ENCODE measurements at regions not wholly inside any gene's neighbourhood (a gene's known extent, or its start where the extent isn't known, plus 50 kb on each side); places are given as distances from the start of the nearest gene placed in this dataset.
A peak's percentile ranks its signal among the peaks of the same experiment; 100 is the strongest.

DNA sequence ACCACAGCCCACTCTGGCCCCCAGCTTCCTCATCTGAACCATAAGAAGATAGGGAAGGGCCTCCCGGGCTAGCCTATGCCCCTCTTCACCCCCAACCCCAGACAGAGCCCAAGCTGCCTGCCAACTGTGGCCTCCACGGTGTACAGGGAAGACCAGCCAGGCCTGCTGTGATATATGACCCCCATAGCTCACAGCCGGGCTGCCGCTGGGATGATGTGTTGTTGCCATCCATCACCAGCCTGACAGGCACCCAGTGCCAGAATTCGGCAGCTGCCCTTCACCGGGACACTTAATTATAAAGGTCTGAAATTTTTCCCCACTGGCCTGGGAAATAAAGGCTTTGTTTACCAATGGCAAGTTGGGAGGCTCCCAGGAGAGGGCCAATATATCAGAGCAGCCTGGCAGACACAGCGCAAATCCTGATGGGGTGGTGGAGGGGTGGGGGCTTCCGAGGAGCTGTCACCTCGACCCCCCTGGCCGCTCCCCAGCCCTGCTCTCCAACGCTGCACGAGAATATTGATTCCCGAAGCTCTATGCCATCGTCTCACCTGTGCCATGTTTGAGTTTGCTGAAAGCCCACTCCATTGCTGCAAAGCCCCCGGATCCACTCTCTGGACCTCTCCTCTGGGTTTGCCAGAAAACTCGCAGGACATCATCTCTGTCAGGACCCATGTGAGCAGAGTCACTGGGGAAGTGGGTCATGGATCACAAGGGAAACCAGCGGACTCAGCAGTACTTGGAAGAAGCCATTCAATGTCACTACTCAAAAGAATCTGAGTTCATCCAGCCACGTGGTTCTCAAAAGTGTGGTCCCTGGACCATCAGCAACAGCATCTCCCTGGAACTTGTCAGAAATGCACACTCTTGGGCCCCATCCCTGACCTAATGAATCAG lies 296.9 kb downstream of the MN1 start:
- no peak overlapping the region for H3K4me3 ChIP-seq (ENCODE audit: low read depth, low read length)
- H3K27ac ChIP-seq (ENCODE audit: low read depth) = no peak overlapping the region
- DNase-seq (ENCODE audit: extremely low spot score) = no peak
- H3K4me1 ChIP-seq (ENCODE audit: insufficient read depth) = no peaks in the 10 kb centered on the region
- WGBS = 81% methylated on average over 18 of the region's 18 CpGs
- H3K36me3 ChIP-seq (ENCODE audit: insufficient read depth) = no peaks in the 10 kb centered on the region

DNA sequence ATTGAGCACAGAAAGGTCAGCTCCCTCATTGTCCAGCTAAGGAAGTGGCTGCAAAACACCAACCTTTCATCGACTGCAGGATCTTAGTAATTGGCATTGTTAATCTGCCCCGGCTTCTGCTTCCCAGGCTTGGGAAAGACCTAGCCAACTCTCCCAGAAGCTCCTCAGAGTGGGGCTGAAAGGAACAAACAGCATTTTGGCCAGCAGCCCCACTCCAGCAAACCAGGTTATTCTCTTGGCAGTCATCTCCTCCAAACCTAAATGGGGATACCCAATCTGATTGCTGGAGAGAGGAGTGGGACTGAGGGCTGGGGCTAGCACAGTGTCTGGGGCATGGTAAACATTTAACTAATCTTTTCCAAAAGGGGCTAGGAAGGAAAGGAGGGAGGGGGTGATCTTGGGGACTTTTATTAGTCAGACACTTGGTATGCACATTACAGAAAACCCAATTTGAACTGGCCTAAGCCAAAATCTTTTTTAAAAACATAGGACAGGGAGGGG lies 294.4 kb downstream of the MN1 start:
- Histone ChIP-seq H3K4me1 (ENCODE audit: insufficient read depth) (no peaks in the 10 kb centered on the region), H3K4me3 (ENCODE audit: low read depth, low read length) (no peak overlapping the region), H3K27ac (ENCODE audit: low read depth) (no peak overlapping the region), H3K36me3 (ENCODE audit: insufficient read depth) (no peaks in the 10 kb centered on the region)
- WGBS = 26% methylated on average over 2 of the region's 2 CpGs
- no peak for DNase-seq (ENCODE audit: extremely low spot score)

DNA sequence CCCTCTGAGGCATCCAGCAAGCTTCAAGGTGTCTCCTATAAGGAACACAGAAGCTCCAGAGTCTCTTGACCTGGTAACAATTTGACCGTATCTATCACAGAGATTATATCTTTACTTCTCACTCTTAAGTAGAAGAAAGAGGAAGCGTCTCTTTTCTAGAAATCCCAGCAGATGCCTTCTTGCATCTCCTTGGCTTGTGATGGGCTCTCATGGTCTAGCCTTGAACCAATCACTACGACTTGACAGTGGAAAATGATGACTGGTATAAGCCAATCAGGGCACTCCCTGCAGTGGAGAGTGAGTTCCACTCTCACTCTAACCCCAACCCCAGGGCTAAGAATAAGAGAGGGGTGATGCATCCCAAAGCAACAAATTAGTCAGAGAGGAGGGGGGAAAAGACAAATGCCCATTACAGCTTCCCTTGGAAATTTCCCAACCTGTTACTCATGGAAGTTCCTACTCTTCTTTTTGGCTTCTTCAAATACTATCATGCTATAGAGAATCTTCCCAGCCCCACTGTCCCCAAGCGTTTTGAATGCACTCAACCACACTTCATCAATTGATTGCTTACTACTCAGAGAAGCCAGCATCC lies 293.5 kb downstream of the MN1 start:
- Histone ChIP-seq H3K27ac (ENCODE audit: low read depth) (no peak overlapping the region), H3K36me3 (ENCODE audit: insufficient read depth) (no peaks in the 10 kb centered on the region), H3K4me3 (ENCODE audit: low read depth, low read length) (no peak overlapping the region), H3K4me1 (ENCODE audit: insufficient read depth) (no peaks in the 10 kb centered on the region)
- no peak for DNase-seq (ENCODE audit: extremely low spot score)
- 88% methylated on average over 4 of the region's 4 CpGs for WGBS

DNA sequence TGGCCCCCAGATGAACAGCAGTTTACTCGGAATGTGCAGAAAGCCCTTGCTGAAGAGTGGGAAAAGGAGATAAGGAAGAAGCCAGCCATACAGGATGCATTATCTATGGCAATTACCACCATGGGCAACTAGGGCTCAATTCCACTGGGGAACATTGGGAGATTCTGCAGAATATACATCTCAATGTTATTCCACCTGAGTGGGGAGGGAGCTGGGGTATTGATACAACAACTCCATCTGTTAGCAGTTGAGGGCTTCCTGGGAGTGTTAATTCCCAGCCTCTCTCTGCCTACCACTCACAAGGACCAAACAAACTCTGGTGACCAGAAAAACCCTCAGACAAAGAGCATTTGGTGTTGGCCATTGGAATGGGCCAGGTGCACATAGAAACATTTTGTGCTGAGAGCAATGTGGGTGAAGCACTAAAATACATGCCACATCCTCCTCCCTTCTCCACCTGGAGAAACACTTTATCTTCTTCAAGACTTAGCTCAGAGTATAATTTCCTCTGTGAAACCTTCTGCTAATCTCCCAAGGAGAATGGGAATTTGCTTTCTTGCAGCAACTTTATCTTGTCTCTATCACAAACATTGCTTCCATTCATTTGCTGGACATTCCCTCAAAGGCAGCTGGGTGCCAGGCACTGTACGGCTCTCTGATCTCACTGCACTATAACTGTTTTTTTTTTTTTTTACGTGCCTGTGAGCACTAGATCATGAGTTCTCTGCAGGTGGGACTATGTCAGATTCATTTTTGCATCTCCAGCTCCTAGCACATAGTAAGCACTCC lies 292.2 kb downstream of the MN1 start:
- 74% methylated on average over 3 of the region's 3 CpGs for WGBS
- H3K36me3 ChIP-seq (ENCODE audit: insufficient read depth) = no peaks in the 10 kb centered on the region
- H3K4me1 ChIP-seq (ENCODE audit: insufficient read depth) = no peaks in the 10 kb centered on the region
- DNase-seq (ENCODE audit: extremely low spot score) = no peak
- H3K4me3 ChIP-seq (ENCODE audit: low read depth, low read length) = no peak overlapping the region
- H3K27ac ChIP-seq (ENCODE audit: low read depth) = no peak overlapping the region

DNA sequence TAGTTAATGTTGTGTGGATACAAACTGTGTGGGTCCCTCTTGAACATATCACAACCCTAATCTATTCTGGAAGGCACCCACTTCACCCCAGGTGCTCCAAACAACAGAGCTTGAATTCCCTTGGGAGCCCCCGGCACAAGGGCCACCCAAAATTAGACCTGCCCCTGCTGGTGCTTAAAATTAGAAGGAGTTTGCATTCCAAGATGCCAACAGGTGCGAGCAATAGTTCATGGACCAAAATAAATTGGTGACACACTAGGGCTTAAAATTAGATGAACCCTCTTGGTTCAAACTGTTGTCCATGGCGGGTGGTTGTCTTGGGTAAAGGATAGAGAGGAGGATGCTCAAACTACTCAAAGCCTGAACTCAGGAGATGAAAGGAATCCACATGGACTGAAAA lies 291.5 kb downstream of the MN1 start:
- DNase-seq (ENCODE audit: extremely low spot score) = no peak
- Histone ChIP-seq H3K27ac (ENCODE audit: low read depth) (no peak overlapping the region), H3K36me3 (ENCODE audit: insufficient read depth) (no peaks in the 10 kb centered on the region), H3K4me1 (ENCODE audit: insufficient read depth) (no peaks in the 10 kb centered on the region), H3K4me3 (ENCODE audit: low read depth, low read length) (no peak overlapping the region)
- WGBS = 93% methylated on average over 3 of the region's 3 CpGs

DNA sequence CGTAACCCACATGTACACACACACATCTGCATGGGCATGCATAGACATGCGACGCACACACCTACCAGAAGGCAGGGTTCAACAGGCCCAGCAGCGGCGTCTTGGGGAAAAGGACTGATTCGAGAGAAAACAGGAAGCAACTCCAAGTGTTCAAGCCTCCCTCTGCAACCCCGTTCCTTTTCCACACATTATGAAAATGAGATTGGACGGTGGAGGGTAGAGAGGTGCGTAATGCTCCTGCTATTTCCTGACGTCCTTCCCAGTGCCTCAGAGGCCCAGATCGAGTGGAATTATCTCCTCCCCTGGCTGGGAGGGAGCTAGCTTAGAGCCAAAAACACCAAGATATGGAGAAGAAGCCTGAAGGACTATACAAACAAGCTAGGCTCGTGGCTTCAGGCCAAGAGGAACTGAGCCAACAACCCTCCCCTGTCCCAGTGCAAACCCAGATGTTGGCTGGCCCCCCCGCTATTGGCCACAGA lies 289.2 kb downstream of the MN1 start:
- H3K36me3 ChIP-seq (ENCODE audit: insufficient read depth) = no peaks in the 10 kb centered on the region
- no peak overlapping the region for H3K27ac ChIP-seq (ENCODE audit: low read depth)
- WGBS = 19% methylated on average over 13 of the region's 13 CpGs
- H3K4me1 ChIP-seq (ENCODE audit: insufficient read depth) = no peaks in the 10 kb centered on the region
- peak; percentile 87 for DNase-seq (ENCODE audit: extremely low spot score)
- no peak overlapping the region for H3K4me3 ChIP-seq (ENCODE audit: low read depth, low read length)

DNA sequence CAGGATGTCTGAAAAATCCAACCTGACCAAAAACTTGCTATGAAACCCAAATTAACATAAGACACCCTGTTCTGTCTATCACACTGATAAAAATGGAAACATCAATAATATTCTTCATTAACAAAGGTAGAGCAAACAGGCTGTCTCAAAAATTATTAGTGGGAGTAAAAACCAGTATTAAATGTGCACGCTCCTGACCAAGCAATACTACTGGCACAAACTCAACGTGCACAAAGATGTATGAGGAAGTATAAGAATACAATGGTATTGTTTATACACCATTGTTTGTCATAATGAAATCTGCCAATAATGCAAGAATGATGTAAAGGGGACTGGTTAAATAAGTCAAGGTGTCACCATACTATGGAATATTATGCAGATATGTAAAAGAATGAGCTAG lies 288.5 kb downstream of the MN1 start:
- Histone ChIP-seq H3K4me3 (ENCODE audit: low read depth, low read length) (no peak overlapping the region), H3K4me1 (ENCODE audit: insufficient read depth) (no peaks in the 10 kb centered on the region), H3K36me3 (ENCODE audit: insufficient read depth) (no peaks in the 10 kb centered on the region), H3K27ac (ENCODE audit: low read depth) (no peak overlapping the region)
- no peak for DNase-seq (ENCODE audit: extremely low spot score)
- 43% methylated on average over 2 of the region's 2 CpGs for WGBS

DNA sequence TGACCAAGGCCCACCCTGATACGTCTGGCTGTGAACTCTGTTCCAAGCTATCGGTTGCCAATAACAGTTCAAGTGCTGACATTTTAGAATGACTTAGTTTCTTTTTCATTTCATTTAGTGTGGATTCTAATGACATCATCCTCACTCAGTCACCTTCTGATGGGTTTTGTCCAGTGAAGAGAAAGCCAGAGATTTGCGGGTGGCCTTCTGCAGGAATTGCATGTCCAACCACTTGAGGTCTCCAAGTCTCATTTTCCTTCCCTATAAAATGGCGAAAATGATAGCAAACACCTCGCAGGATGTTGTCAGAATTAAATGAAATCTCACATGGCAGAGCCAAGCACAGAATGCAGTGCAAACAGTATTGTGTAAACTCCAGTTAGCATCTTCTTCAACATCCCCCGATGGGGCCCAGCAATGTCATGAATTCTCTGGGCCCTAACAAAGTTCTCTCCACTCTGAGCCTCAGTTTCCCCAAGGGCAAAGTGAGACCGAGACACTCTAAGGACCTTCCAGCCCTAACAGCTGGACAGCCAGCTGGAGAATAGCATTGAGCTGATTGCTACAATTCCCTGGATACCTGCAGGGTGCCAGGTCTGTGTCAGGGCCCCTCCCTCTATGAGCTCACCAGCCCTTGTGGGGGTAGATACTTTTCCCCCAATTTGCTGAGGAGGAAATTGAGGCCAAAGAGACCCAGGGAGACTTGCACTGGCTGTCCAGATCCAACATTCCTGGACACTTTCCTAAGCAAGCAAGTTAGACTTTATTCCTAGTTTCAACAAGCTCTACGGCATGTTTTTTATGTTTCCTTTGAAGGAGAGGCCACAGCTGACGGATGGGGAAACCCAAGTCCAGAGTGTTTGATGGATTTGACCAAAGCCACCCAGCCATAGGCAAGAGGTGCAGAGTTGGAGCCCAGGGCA lies 286.7 kb downstream of the MN1 start:
- no peaks in the 10 kb centered on the region for H3K4me1 ChIP-seq (ENCODE audit: insufficient read depth)

DNA sequence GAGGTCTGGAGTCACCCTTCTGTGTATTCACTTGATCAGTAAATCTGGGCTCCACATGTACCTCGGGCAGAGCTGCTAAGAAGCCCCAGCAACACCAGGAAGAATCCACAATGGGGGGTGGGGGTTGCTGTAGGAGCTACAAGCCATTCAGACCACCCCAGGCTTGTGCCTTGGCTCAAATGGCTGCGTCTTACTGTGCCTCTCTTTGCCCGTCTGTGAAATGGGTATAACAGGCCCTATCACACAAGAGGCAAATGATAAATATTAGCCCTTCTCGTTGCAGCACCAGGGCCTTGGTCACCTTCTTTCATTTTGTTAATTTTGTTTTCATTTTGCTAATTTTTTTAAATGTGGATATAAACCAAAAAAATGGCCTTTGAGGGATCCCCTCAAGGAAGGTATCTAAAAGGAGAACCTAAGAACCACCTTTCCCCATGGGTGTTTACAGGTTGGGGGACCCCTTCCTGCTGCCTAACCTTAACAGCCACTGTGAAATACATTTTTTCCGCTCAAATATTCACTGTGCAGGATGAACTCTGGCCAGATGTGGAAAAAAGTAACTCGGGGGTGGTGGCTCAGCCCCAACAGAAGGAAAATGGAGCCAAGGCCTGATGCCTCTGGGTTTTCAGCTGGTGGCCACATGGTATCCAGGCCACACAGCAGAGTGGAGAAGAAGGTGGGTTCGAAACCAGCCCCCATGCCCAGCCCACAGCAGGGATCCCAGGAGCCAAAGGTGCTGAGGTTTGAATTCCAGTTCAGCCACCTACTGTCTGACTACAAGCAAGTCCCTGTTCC lies 284.0 kb downstream of the MN1 start:
- 82% methylated on average over 7 of the region's 7 CpGs for WGBS
- no peaks in the 10 kb centered on the region for H3K36me3 ChIP-seq (ENCODE audit: insufficient read depth)
- no peak overlapping the region for H3K4me3 ChIP-seq (ENCODE audit: low read depth, low read length)
- H3K27ac ChIP-seq (ENCODE audit: low read depth) = no peak overlapping the region
- DNase-seq (ENCODE audit: extremely low spot score) = no peak
- no peaks in the 10 kb centered on the region for H3K4me1 ChIP-seq (ENCODE audit: insufficient read depth)

More for the DNA sequence above, 286.7 kb downstream of the MN1 start:
- DNase-seq (ENCODE audit: extremely low spot score) = no peak
- WGBS = 66% methylated on average over 9 of the region's 9 CpGs
- no peaks in the 10 kb centered on the region for H3K36me3 ChIP-seq (ENCODE audit: insufficient read depth)
- H3K27ac ChIP-seq (ENCODE audit: low read depth) = no peak overlapping the region
- no peak overlapping the region for H3K4me3 ChIP-seq (ENCODE audit: low read depth, low read length)

DNA sequence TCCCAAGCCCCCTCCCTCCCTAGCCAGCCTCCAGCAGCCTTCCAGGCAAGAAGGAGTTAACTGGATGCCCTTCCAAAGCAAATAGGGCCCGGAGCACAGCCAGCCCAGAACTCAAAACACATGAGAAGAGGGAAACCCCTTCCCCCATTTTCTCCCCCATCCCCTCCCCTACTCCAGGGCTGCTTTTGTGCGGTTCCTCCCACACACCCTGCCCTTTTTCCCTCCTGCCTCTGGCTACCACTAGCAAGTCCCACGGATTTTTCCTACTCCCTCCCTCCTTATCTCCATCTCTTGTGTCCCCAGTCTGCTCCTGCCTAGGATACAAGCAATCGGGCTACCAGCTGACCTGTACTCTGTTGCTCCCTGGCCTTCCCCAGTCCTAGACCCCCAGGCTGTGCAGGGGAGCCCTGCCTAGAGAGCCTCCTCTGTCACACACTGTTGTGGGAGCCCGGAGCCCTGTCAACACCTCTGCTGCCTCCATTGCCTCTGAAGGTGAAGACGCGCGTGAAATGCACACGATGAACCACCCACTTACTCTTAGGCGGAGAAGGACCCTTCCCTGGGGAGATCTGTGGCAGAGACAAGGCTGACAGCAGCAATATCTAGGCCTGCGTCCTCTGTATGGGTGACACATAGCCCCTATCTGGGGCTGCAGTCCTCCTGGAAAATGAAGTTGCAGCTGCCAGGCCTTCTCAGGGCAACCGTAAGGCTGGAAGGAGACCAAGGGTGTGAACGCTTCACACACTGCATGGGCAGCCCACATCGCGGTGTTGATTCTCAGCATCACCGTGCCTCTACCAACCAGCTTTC lies 282.8 kb downstream of the MN1 start:
- no peak overlapping the region for H3K4me3 ChIP-seq (ENCODE audit: low read depth, low read length)
- H3K36me3 ChIP-seq (ENCODE audit: insufficient read depth) = no peaks in the 10 kb centered on the region
- no peak overlapping the region for H3K27ac ChIP-seq (ENCODE audit: low read depth)
- no peaks in the 10 kb centered on the region for H3K4me1 ChIP-seq (ENCODE audit: insufficient read depth)
- WGBS = 74% methylated on average over 16 of the region's 16 CpGs
- no peak for DNase-seq (ENCODE audit: extremely low spot score)

DNA sequence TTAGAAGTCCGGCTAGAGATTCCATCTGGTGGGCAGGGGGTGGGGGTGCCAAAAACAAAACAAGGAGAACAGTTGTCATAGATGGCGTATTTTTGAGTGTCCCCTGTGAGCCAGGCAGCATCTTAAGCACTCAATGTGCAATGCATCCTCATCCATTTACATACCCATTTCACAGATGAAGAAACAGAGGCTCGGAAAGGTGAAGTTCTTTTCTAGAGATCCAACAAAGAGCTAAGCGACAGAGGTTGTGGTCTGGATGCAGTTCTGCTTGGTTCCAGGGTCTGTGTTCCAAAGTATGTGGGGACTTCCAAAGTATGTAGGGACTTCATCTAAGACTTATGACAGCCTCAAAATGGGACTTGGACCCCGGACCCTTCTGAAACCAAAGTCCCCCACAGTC lies 277.8 kb downstream of the MN1 start:
- WGBS = 93% methylated on average over 5 of the region's 5 CpGs
- no peak overlapping the region for H3K4me3 ChIP-seq (ENCODE audit: low read depth, low read length)
- H3K27ac ChIP-seq (ENCODE audit: low read depth) = no peak overlapping the region
- DNase-seq (ENCODE audit: extremely low spot score) = no peak
- no peaks in the 10 kb centered on the region for H3K36me3 ChIP-seq (ENCODE audit: insufficient read depth)
- H3K4me1 ChIP-seq (ENCODE audit: insufficient read depth) = no peaks in the 10 kb centered on the region

DNA sequence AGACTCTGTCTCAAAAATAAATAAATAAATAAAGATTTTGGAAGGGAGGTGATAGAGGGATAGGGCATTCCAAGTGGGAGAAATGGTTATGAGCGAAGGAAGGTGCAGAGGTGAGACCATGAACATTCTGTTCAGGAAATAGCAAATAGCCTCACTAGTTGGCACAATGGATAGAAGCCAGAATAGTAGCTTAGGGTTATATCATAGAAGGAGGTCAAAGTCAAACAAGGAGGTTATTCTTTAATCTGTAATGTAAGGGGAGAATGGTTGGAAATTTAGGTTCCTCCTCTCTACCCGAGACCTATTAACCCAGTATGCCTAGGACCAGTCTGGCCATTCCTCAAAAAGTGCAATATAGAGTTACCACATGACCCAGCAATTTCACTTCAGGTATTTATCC lies 275.8 kb downstream of the MN1 start:
- H3K4me1 ChIP-seq (ENCODE audit: insufficient read depth) = no peaks in the 10 kb centered on the region
- no peaks in the 10 kb centered on the region for H3K36me3 ChIP-seq (ENCODE audit: insufficient read depth)
- no peak for DNase-seq (ENCODE audit: extremely low spot score)
- no peak overlapping the region for H3K4me3 ChIP-seq (ENCODE audit: low read depth, low read length)
- WGBS = 99% methylated on average over 2 of the region's 2 CpGs
- no peak overlapping the region for H3K27ac ChIP-seq (ENCODE audit: low read depth)
